Smooth muscle cell (in vitro differentiated cells): ENCODE measurements at regions not wholly inside any gene's neighbourhood (a gene's known extent, or its start where the extent isn't known, plus 50 kb on each side); places are given as distances from the start of the nearest gene placed in this dataset.

Experiments used
- DNase-seq: peaks from one replicate; lab custom pipeline; 2025; ENCODE audit not compliant: unreplicated experiment; lab: John Stamatoyannopoulos, UW
- H2AFZ ChIP-seq: fragments of 200-600 bp; sonication (generic); 2 replicates; pipeline ENCODE4 v1.6.0; 2016; ENCODE audit warnings: antibody characterized with exemption, low read depth, mild to moderate bottlenecking
- H3F3A ChIP-seq: fragments of 200-600 bp; sonication (generic); 2 replicates; pipeline ENCODE4 v1.6.0; 2017; ENCODE audit warnings: antibody characterized with exemption, low read depth
- H3K27ac ChIP-seq: fragments of 200-600 bp; sonication (generic); 2 replicates; pipeline ENCODE4 v1.5.1; 2016; ENCODE audit warnings: low read depth, mild to moderate bottlenecking
- H3K27me3 ChIP-seq: fragments of 200-600 bp; sonication (generic); 2 replicates; pipeline ENCODE4 v1.6.1; 2016; ENCODE audit warnings: low read depth, mild to moderate bottlenecking
- H3K36me3 ChIP-seq: fragments of 200-600 bp; sonication (generic); 2 replicates; pipeline ENCODE4 v1.5.1; 2016; ENCODE audit warnings: low read depth
- H3K4me1 ChIP-seq: fragments of 200-600 bp; sonication (generic); 2 replicates; pipeline ENCODE4 v1.5.1; 2016; ENCODE audit warnings: low read depth
- H3K4me2 ChIP-seq: fragments of 200-600 bp; sonication (generic); 2 replicates; pipeline ENCODE4 v1.6.0; 2016; ENCODE audit warnings: mild to moderate bottlenecking
- H3K4me3 ChIP-seq: fragments of 200-600 bp; sonication (generic); 2 replicates; pipeline ENCODE4 v1.5.1; 2016; ENCODE audit warnings: mild to moderate bottlenecking
- H3K79me2 ChIP-seq: fragments of 200-600 bp; sonication (generic); 2 replicates; pipeline ENCODE4 v1.6.0; 2016; ENCODE audit warnings: low read depth, mild to moderate bottlenecking
- H3K9ac ChIP-seq: fragments of 200-600 bp; sonication (generic); 2 replicates; pipeline ENCODE4 v1.6.0; 2016; ENCODE audit warnings: low read depth
- H3K9me3 ChIP-seq: fragments of 200-600 bp; sonication (generic); replicated peaks from 2 replicates; pipeline ENCODE4 v1.5.1; 2016; ENCODE audit warnings: low read depth
- H4K20me1 ChIP-seq: fragments of 200-600 bp; sonication (generic); 2 replicates; pipeline ENCODE4 v1.6.0; 2016; ENCODE audit warnings: low read depth
- WGBS: methylation state at CpG from one replicate; pipeline ENCODE4 v1.1.7; 2016; ENCODE audit warnings: low lambda C conversion rate; 5-methylcytosine and 5-hydroxymethylcytosine counted together
- TF ChIP-seq, protein P1 (sequence below): fragments of 200-600 bp; sonication (generic); IDR thresholded peaks from 2 replicates; pipeline ENCODE4 v1.5.1; 2017; ENCODE audit warnings: borderline replicate concordance, mild to moderate bottlenecking, antibody characterized with exemption; ENCODE audit not compliant: insufficient read depth, poor library complexity, severe bottlenecking

DNA sequence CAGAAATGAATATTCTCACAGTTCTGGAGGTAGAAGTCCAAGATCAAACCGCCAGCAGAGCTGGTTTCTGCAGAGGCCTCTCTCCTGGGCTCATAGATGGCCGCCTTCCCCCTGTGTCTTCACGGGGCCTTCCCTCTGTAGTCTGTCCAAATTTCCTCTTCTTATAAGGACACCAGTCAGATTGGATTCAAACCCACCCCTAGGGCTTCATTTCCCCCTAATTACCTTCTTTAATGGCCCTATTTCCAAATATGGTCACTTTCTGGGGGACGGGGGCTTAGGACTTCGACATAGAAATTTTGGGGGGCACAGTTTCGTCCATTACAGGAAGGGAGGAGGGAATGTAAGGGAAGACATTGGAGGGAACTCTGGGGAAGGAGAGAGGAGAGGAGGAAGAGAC lies 132.6 kb downstream of the DDX1 start:
- Histone ChIP-seq H4K20me1 (no peaks in the 10 kb centered on the region), H3K4me2 (no peak overlapping the region), H3K27ac (no peak overlapping the region), H3K9ac (no peak overlapping the region), H2AFZ (no peak overlapping the region), H3K4me3 (no peak overlapping the region), H3K9me3 (no peaks in the 10 kb centered on the region), H3K36me3 (no peaks in the 10 kb centered on the region), H3F3A (no peaks in the 10 kb centered on the region), H3K4me1 (no peaks in the 10 kb centered on the region), H3K79me2 (no peaks in the 10 kb centered on the region), H3K27me3 (no peaks in the 10 kb centered on the region)
- TF ChIP-seq, protein P1, sequence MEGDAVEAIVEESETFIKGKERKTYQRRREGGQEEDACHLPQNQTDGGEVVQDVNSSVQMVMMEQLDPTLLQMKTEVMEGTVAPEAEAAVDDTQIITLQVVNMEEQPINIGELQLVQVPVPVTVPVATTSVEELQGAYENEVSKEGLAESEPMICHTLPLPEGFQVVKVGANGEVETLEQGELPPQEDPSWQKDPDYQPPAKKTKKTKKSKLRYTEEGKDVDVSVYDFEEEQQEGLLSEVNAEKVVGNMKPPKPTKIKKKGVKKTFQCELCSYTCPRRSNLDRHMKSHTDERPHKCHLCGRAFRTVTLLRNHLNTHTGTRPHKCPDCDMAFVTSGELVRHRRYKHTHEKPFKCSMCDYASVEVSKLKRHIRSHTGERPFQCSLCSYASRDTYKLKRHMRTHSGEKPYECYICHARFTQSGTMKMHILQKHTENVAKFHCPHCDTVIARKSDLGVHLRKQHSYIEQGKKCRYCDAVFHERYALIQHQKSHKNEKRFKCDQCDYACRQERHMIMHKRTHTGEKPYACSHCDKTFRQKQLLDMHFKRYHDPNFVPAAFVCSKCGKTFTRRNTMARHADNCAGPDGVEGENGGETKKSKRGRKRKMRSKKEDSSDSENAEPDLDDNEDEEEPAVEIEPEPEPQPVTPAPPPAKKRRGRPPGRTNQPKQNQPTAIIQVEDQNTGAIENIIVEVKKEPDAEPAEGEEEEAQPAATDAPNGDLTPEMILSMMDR: no peak
- whole genome bisulfite sequencing: 96% methylated on average over 6 of the region's 6 CpGs
- no peak for DNase-seq

DNA sequence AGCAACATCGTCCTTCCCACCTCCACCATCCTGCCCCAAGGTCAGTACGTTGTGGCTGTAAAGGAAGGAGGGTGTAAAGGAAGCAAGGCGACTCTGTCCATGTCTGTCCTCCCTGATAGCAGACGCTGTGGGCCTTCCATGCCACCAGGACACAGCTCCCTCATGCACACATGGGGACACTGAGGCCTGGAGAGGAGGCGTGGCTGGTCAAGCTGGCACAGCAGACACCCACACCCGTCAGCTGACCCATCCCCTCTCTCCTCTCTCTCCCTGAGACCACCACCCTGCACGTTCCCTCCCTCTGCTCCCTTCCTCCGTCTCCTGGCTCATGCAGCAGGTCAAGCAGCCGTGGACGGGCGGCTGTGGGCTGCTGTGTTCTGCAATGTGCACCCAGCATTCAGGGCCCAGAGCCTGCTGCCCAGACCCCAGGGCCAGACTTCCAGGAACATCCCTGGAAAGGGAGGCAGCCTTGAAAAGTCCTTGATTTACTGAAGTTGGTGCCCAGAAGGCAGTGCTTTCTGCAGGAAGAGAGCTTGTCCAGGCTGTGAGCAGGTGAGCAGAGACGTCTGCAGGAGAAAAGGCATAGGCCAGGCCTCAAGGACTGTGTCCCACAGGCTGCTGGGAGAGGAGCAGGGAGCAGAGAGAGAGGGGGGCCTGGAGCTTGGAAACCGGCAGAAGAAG lies 133.6 kb downstream of the DDX1 start:
- no peaks in the 10 kb centered on the region for H3F3A ChIP-seq

DNA sequence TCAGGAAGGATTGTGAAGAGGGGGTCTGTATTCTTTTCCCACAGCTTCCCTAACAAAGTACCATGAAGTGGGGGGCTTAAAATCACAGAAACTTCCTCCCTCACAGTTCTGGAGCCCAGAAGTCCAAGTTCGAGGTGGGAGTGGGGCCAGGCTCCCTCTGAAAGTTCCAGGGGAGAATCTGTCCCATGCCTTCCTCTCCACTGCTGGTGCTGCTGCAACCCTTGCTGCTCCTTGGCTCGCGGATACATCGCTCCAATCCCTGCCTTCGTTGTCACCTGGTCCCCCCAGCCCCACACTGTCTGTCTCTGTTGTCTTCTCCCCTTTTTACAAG lies 134.1 kb downstream of the DDX1 start:
- H3K4me1 ChIP-seq: peaks cover 4% of the 10 kb centered on the region
- no peaks in the 10 kb centered on the region for H3K27me3 ChIP-seq
- no peak for DNase-seq
- H3K9ac ChIP-seq: no peak overlapping the region
- WGBS: 92% methylated on average over 5 of the region's 5 CpGs
- TF ChIP-seq, protein P1: no peak
- no peaks in the 10 kb centered on the region for H4K20me1 ChIP-seq
- no peak overlapping the region for H3K27ac ChIP-seq
- no peak overlapping the region for H3K4me2 ChIP-seq
- H3K9me3 ChIP-seq: no peaks in the 10 kb centered on the region
- H2AFZ ChIP-seq: no peak overlapping the region
- H3K4me3 ChIP-seq: no peak overlapping the region
- H3F3A ChIP-seq: no peaks in the 10 kb centered on the region
- H3K36me3 ChIP-seq: no peaks in the 10 kb centered on the region
- H3K79me2 ChIP-seq: no peaks in the 10 kb centered on the region

More for the DNA sequence above, 133.6 kb downstream of the DDX1 start:
- Histone ChIP-seq H3K9ac (no peak overlapping the region), H3K27me3 (no peaks in the 10 kb centered on the region), H3K9me3 (no peaks in the 10 kb centered on the region), H4K20me1 (no peaks in the 10 kb centered on the region), H3K36me3 (no peaks in the 10 kb centered on the region), H3K4me1 (peaks cover 2% of the 10 kb centered on the region), H3K79me2 (no peaks in the 10 kb centered on the region), H3K27ac (no peak overlapping the region), H3K4me2 (no peak overlapping the region), H2AFZ (no peak overlapping the region), H3K4me3 (no peak overlapping the region)
- DNase-seq: no peak
- 81% methylated on average over 12 of the region's 13 CpGs for WGBS
- TF ChIP-seq, protein P1: no peak
